Astrocyte (in vitro differentiated cells and primary cell): ENCODE measurements at regions not wholly inside any gene's neighbourhood (a gene's known extent, or its start where the extent isn't known, plus 50 kb on each side); places are given as distances from the start of the nearest gene placed in this dataset.
A peak's percentile ranks its signal among the peaks of the same experiment; 100 is the strongest.

ENCODE experiments used
- DNase-seq: peaks from one replicate; pipeline ENCODE4 v3.0.0-alpha.2; 2010; ENCODE audit warnings: low read depth
- FAIRE-seq: peaks from 2 replicates; lab custom pipeline; 2011; peaks lifted over from hg19 to GRCh38; lab: Jason Lieb, UNC
- H2AFZ ChIP-seq: 2 replicates; pipeline ENCODE4 v1.6.0; 2012; ENCODE audit warnings: low read depth, low read length, inconsistent platforms
- H3K27ac ChIP-seq: 2 replicates; pipeline ENCODE4 v1.5.1; 2011; ENCODE audit warnings: low read depth, low read length, inconsistent platforms
- H3K27me3 ChIP-seq: 2 replicates; pipeline ENCODE4 v1.6.0; 2011; ENCODE audit warnings: low read length, inconsistent platforms; ENCODE audit not compliant: insufficient read depth
- H3K36me3 ChIP-seq: 2 replicates; pipeline ENCODE4 v1.5.1; 2011; ENCODE audit warnings: low read length, inconsistent platforms; ENCODE audit not compliant: insufficient read depth
- H3K4me1 ChIP-seq: 2 replicates; pipeline ENCODE4 v1.5.1; 2011; ENCODE audit warnings: low read length, inconsistent platforms; ENCODE audit not compliant: insufficient read depth
- H3K4me2 ChIP-seq: 2 replicates; pipeline ENCODE4 v1.6.0; 2012; ENCODE audit warnings: low read length, inconsistent platforms
- H3K4me3 ChIP-seq: 2 replicates; pipeline ENCODE4 v1.5.1; 2011; ENCODE audit warnings: low read depth, mild to moderate bottlenecking, low read length, inconsistent platforms; ENCODE audit not compliant: insufficient read depth
- H3K79me2 ChIP-seq: 2 replicates; pipeline ENCODE4 v1.6.0; 2012; ENCODE audit warnings: mild to moderate bottlenecking, low read length, inconsistent platforms; ENCODE audit not compliant: insufficient read depth
- H3K9ac ChIP-seq: 2 replicates; pipeline ENCODE4 v1.6.0; 2012; ENCODE audit warnings: mild to moderate bottlenecking, low read length, inconsistent platforms
- H3K9me3 ChIP-seq: 2 replicates; pipeline ENCODE4 v1.5.1; 2012; ENCODE audit warnings: low read depth, mild to moderate bottlenecking, low read length, inconsistent platforms; ENCODE audit not compliant: insufficient read depth
- H4K20me1 ChIP-seq: 2 replicates; pipeline ENCODE4 v1.6.0; 2012; ENCODE audit warnings: low read length, inconsistent platforms; ENCODE audit not compliant: insufficient read depth
- H3K27ac Mint-ChIP-seq: one replicate; pipeline ENCODE4 v1.8.0; 2021; ENCODE audit warnings: mild to moderate bottlenecking, mixed read lengths; ENCODE audit not compliant: unreplicated experiment
- H3K27me3 Mint-ChIP-seq: one replicate; pipeline ENCODE4 v1.8.0; 2021; ENCODE audit warnings: low read depth, mixed read lengths; ENCODE audit not compliant: unreplicated experiment
- H3K36me3 Mint-ChIP-seq: one replicate; pipeline ENCODE4 v1.8.0; 2021; ENCODE audit warnings: low read depth, mixed read lengths; ENCODE audit not compliant: unreplicated experiment
- H3K4me1 Mint-ChIP-seq: one replicate; pipeline ENCODE4 v1.8.0; 2021; ENCODE audit warnings: low read depth, mixed read lengths; ENCODE audit not compliant: unreplicated experiment
- H3K4me3 Mint-ChIP-seq: one replicate; pipeline ENCODE4 v1.8.0; 2021; ENCODE audit warnings: mild to moderate bottlenecking, moderate library complexity, mixed read lengths; ENCODE audit not compliant: unreplicated experiment
- H3K9me3 Mint-ChIP-seq: one replicate; pipeline ENCODE4 v1.8.0; 2021; ENCODE audit warnings: mild to moderate bottlenecking, mixed read lengths; ENCODE audit not compliant: unreplicated experiment
- EZH2 ChIP-seq: IDR thresholded peaks from 2 replicates; pipeline ENCODE4 v1.6.1; 2012; ENCODE audit warnings: mild to moderate bottlenecking, low read length, inconsistent platforms; ENCODE audit not compliant: insufficient read depth
- TF ChIP-seq, protein P1 (sequence below): IDR thresholded peaks from 2 replicates; pipeline ENCODE4 v1.5.1; 2011; ENCODE audit warnings: low read depth, mild to moderate bottlenecking, inconsistent platforms, low read length, moderate library complexity; ENCODE audit not compliant: insufficient read depth

DNA sequence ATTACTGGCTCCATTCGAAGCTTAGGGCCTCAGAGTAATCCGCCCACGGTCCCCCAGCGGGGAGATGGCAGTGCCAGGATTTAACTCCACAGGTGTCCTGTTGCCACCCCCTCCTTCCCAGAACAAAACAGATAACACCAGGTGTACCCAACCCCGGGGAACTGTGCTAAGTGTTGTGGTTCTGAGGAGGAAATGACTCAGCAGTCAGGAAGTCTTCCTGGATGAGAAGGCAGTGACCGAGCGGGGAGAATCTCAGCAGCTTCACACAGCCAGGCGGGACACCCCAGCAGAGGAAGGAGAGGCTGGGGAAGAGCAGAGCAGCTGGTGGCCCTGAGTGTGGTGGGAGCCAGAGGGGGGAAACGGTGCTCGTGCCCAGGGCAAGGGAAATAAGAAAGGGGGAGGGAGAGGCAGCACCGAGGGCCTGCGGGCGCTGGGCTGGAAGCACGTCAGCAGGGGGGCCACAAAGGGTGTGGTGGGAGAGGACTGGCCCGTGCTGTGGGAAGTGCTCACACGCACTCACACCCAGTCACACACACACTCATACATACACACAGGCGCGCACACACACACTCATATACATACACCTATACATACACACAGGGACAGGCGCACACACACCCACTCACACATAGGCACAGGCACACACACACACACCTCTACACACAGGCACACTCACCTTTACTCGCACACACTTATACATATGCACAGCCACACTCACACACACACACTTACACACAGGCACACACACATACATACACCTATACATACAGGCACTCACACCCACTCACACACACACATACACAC lies 59.8 kb upstream of the CHST15 start:
- H3K27me3 ChIP-seq: peaks cover 4% of the 10 kb centered on the region
- H3K9me3 Mint-ChIP-seq: peaks cover 7% of the 10 kb centered on the region
- peak overlapping the region; percentile 77 for H3K27ac ChIP-seq
- DNase-seq (peak; percentile 95), FAIRE-seq (no peak)
- no peak overlapping the region for H3K27ac Mint-ChIP-seq
- peaks cover 46% of the 10 kb centered on the region for H3K4me1 ChIP-seq
- no peaks in the 10 kb centered on the region for H3K36me3 Mint-ChIP-seq
- H3K27me3 Mint-ChIP-seq: peaks cover 1% of the 10 kb centered on the region
- H3K4me3 ChIP-seq: peak overlapping the region; percentile 34
- peak overlapping the region; percentile 73 for H3K9ac ChIP-seq
- no peaks in the 10 kb centered on the region for H3K9me3 ChIP-seq
- no peak overlapping the region for H3K4me3 Mint-ChIP-seq
- TF ChIP-seq EZH2: no peak
- TF ChIP-seq, protein P1, sequence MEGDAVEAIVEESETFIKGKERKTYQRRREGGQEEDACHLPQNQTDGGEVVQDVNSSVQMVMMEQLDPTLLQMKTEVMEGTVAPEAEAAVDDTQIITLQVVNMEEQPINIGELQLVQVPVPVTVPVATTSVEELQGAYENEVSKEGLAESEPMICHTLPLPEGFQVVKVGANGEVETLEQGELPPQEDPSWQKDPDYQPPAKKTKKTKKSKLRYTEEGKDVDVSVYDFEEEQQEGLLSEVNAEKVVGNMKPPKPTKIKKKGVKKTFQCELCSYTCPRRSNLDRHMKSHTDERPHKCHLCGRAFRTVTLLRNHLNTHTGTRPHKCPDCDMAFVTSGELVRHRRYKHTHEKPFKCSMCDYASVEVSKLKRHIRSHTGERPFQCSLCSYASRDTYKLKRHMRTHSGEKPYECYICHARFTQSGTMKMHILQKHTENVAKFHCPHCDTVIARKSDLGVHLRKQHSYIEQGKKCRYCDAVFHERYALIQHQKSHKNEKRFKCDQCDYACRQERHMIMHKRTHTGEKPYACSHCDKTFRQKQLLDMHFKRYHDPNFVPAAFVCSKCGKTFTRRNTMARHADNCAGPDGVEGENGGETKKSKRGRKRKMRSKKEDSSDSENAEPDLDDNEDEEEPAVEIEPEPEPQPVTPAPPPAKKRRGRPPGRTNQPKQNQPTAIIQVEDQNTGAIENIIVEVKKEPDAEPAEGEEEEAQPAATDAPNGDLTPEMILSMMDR: no peak
- H3K4me1 Mint-ChIP-seq: peaks cover 38% of the 10 kb centered on the region
- H2AFZ ChIP-seq: peak overlapping the region; percentile 1
- H4K20me1 ChIP-seq: no peaks in the 10 kb centered on the region
- no peaks in the 10 kb centered on the region for H3K36me3 ChIP-seq
- no peaks in the 10 kb centered on the region for H3K79me2 ChIP-seq
- H3K4me2 ChIP-seq: peak overlapping the region; percentile 79

DNA sequence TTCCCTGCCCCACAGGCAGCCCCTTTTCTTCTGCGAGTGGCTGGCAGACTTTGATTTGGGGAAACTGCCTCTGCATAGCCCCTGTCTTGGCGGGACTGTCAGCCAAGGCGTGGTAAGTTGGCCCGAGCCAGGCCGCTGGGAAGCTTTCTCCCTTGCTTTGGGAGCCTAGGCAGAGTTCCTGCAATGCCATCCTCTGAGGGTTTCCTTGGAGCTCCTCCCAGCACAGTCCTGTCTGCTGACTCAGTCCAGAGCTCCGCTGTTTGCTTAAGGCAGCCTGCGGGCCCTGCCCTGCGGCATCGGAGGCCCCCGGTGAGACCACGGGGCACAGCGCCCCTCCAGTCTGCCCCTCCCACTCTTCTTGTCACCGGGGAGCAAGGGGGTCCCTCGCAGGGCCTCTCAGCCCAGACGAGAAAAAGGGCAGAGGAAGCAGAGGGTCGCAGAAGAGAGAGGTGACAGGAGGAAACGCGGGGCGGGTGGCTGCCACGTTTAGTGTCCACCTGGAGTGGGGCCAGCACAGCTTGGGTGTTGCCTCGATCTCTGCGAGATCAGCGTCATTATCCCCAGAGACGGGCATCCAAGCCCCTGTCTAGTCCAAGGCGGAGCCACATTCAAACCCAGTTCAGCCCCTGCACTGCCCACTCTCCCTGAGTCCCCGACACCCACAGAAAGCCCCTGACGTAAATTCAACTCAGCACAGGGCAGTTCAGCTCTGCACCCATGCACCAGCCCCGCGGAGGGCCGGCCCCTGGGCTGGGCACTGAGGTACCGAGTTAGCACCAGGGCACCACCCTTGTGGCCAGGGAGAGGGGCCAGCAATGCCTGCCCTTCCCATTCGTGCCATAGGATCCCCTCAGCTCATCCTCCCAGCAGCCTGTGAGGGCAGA lies 59.0 kb upstream of the CHST15 start:
- TF ChIP-seq, protein P1: no peak
- no peak for TF ChIP-seq EZH2
- Histone ChIP-seq H2AFZ (peak overlapping the region; percentile 70), H3K79me2 (no peaks in the 10 kb centered on the region), H3K4me2 (peak overlapping the region; percentile 79), H3K4me1 (peaks cover 44% of the 10 kb centered on the region), H4K20me1 (no peaks in the 10 kb centered on the region), H3K4me3 (peak overlapping the region; percentile 0), H3K9me3 (no peaks in the 10 kb centered on the region), H3K9ac (peak overlapping the region; percentile 73), H3K27me3 (peaks cover 4% of the 10 kb centered on the region), H3K36me3 (no peaks in the 10 kb centered on the region), H3K27ac (peak overlapping the region; percentile 77)
- Mint-ChIP-seq H3K27me3 (peaks cover 4% of the 10 kb centered on the region), H3K4me1 (peaks cover 41% of the 10 kb centered on the region), H3K36me3 (no peaks in the 10 kb centered on the region), H3K27ac (no peak overlapping the region), H3K9me3 (peaks cover 1% of the 10 kb centered on the region), H3K4me3 (no peak overlapping the region)
- DNase-seq: peak; percentile 82
- no peak for FAIRE-seq
